ENCODE measurements at regions not wholly inside any gene's neighbourhood (a gene's known extent, or its start where the extent isn't known, plus 50 kb on each side); places are given as distances from the start of the nearest gene placed in this dataset.

DNA sequence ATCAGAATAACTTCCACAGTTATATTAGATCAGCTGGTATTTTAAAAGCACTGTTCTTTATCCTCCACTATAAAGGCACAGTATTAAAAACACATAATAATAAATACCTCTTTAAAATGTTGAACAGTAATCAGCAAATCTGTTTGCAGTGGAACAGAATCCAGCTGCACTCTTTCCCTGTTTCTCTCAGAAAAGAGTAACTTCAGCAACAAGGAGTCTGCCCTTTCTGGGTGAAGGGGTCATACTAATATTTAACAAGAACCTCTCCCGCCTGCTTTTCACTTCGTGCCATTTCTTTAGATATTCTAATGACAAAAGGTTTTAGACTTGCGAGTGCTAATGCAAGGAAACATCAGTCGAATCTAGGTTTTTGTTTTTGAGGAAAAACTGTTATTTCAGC, 194.2 kb upstream of the FMN2 start:
- Histone ChIP-seq H3K4me3 (no peak overlapping the region), H3K9me3 (ENCODE audit: low read depth) (no peaks in the 10 kb centered on the region), H3K36me3 (no peaks in the 10 kb centered on the region), H3K4me1 (ENCODE audit: low read depth) (no peaks in the 10 kb centered on the region), H3K27me3 (no peaks in the 10 kb centered on the region), H3K27ac (no peak overlapping the region)
- TF ChIP-seq, protein P1, sequence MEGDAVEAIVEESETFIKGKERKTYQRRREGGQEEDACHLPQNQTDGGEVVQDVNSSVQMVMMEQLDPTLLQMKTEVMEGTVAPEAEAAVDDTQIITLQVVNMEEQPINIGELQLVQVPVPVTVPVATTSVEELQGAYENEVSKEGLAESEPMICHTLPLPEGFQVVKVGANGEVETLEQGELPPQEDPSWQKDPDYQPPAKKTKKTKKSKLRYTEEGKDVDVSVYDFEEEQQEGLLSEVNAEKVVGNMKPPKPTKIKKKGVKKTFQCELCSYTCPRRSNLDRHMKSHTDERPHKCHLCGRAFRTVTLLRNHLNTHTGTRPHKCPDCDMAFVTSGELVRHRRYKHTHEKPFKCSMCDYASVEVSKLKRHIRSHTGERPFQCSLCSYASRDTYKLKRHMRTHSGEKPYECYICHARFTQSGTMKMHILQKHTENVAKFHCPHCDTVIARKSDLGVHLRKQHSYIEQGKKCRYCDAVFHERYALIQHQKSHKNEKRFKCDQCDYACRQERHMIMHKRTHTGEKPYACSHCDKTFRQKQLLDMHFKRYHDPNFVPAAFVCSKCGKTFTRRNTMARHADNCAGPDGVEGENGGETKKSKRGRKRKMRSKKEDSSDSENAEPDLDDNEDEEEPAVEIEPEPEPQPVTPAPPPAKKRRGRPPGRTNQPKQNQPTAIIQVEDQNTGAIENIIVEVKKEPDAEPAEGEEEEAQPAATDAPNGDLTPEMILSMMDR (IDR thresholded peaks at IDR 0.05; ENCODE audit: low read depth, low read length): no peak
- no peak for DNase-seq (ENCODE audit: low read depth in 1 of 2, low spot score in 1 of 2)

DNA sequence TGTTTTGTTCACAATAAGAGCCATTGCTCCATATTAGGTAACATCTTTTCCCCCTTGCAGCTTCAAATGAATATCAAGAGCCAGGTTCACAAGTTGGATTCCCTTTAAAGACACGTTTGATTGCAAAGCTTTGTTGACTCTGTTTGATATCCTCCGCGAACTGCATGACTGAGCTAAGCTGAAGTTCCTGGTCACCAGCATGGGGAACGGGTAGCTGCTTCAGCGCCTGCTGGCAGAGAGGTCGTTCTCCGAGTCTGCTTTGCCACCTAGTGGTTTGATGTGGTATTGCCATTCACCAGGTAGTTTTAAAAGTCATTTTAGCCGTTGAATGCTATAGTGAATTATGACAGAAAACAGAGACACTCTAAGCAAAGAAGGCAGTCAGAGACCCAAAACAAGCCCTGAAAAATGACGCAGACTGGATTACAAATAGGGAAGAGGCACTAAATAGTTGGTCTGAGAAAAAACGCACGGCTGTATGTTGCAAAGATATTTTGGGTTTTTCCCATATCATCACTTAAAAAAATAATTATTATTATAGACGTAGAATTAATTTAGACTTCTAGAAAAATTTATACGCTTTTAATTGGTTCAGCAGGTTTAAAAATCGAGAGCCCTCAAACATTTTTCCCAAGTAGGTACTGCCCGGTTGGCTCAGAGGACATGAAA, 193.5 kb upstream of the FMN2 start:
- TF ChIP-seq, protein P1 (IDR thresholded peaks at IDR 0.05; ENCODE audit: low read depth, low read length): peak; percentile 94
- Histone ChIP-seq H3K4me3 (no peak overlapping the region), H3K36me3 (no peaks in the 10 kb centered on the region), H3K4me1 (ENCODE audit: low read depth) (no peaks in the 10 kb centered on the region), H3K27me3 (no peaks in the 10 kb centered on the region), H3K27ac (no peak overlapping the region), H3K9me3 (ENCODE audit: low read depth) (no peaks in the 10 kb centered on the region)
- DNase-seq (ENCODE audit: low read depth in 1 of 2, low spot score in 1 of 2): peak; percentile 80 to 85

DNA sequence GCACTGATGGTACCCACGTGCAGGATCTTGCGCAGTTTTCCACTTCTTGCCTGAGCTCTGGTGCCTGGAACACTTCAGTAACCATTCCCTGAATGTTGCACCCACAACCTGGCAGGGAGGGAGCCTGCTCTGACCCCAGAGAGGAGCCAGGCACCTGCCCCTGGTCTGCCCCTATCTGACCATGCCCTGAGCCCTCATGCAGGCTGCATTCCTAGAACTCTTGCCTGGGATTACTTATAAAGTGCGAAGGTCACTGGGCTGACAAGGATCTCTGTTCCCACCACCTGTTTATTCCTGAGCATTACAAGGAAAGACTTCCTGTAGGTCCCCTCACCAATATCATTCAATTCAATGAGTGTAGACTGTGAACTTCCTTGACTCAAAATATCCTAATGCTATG, 191.9 kb upstream of the FMN2 start:
- DNase-seq (ENCODE audit: low read depth in 1 of 2, low spot score in 1 of 2): no peak
- Histone ChIP-seq H3K9me3 (ENCODE audit: low read depth) (no peaks in the 10 kb centered on the region), H3K27me3 (no peaks in the 10 kb centered on the region), H3K36me3 (no peaks in the 10 kb centered on the region), H3K27ac (no peak overlapping the region), H3K4me1 (ENCODE audit: low read depth) (no peaks in the 10 kb centered on the region), H3K4me3 (no peak overlapping the region)
- TF ChIP-seq, protein P1 (IDR thresholded peaks at IDR 0.05; ENCODE audit: low read depth, low read length): no peak

- Histone ChIP-seq H3K4me1 (ENCODE audit: low read depth) (no peaks in the 10 kb centered on the region), H3K9me3 (ENCODE audit: low read depth) (no peaks in the 10 kb centered on the region), H3K27me3 (no peaks in the 10 kb centered on the region), H3K4me3 (no peak overlapping the region), H3K36me3 (no peaks in the 10 kb centered on the region), H3K27ac (no peak overlapping the region)
- TF ChIP-seq, protein P1 (IDR thresholded peaks at IDR 0.05; ENCODE audit: low read depth, low read length): no peak
- DNase-seq (ENCODE audit: low read depth in 1 of 2, low spot score in 1 of 2): no peak
Observed at GRCh38 chr1:239906394-239906793, 185.3 kb upstream of the FMN2 start.

GRCh38 chr1:239909898-239910297, 181.8 kb upstream of the FMN2 start:
- H3K27me3 ChIP-seq: no peaks in the 10 kb centered on the region
- no peaks in the 10 kb centered on the region for H3K4me1 ChIP-seq (ENCODE audit: low read depth)
- TF ChIP-seq, protein P1 (IDR thresholded peaks at IDR 0.05; ENCODE audit: low read depth, low read length): no peak
- H3K9me3 ChIP-seq (ENCODE audit: low read depth): no peaks in the 10 kb centered on the region
- DNase-seq (ENCODE audit: low read depth in 1 of 2, low spot score in 1 of 2): peak in 1 of 2 donors; percentile 43
- no peak overlapping the region for H3K4me3 ChIP-seq
- no peak overlapping the region for H3K27ac ChIP-seq
- no peaks in the 10 kb centered on the region for H3K36me3 ChIP-seq

All from cardiac muscle cell (in vitro differentiated cells and primary cell).